A549 (cell line): ENCODE measurements at regions not wholly inside any gene's neighbourhood (a gene's known extent, or its start where the extent isn't known, plus 50 kb on each side); places are given as distances from the start of the nearest gene placed in this dataset.

Experiments used
- TF ChIP-seq, protein P1 (sequence below): fragments of >200 bp; sonication (Bioruptor Twin); formaldehyde crosslinking; IDR thresholded peaks from 3 replicates; pipeline ENCODE4 v1.5.1; 2016
- TF ChIP-seq, protein P2 (sequence below): IDR thresholded peaks from 2 replicates; pipeline ENCODE4 v1.6.1; 2012
- TF ChIP-seq, protein P3 (sequence below): fragments of 200-600 bp; sonication (generic); IDR thresholded peaks from 2 replicates; pipeline ENCODE4 v1.6.1; 2016; ENCODE audit warnings: antibody characterized with exemption, mild to moderate bottlenecking, moderate library complexity

DNA sequence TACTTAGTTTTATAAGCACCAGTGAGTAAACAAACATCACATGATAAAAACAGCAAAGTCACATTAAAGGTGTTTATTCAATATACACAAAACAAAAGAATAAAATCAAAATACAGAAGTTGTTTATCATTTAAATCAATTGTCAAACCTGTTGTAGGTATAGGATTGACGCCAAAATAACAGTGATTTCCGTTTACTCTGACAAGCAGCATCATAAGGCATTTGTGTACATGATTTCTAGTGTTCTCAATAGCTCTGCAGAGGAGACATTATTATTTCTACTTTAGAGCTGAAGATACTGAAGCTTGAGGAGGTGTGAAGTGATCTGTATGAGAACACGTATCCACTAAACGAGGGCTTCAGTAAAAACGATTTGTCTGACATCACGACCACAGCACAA, 171.9 kb downstream of the CCDC59 start:
- TF ChIP-seq, protein P1, sequence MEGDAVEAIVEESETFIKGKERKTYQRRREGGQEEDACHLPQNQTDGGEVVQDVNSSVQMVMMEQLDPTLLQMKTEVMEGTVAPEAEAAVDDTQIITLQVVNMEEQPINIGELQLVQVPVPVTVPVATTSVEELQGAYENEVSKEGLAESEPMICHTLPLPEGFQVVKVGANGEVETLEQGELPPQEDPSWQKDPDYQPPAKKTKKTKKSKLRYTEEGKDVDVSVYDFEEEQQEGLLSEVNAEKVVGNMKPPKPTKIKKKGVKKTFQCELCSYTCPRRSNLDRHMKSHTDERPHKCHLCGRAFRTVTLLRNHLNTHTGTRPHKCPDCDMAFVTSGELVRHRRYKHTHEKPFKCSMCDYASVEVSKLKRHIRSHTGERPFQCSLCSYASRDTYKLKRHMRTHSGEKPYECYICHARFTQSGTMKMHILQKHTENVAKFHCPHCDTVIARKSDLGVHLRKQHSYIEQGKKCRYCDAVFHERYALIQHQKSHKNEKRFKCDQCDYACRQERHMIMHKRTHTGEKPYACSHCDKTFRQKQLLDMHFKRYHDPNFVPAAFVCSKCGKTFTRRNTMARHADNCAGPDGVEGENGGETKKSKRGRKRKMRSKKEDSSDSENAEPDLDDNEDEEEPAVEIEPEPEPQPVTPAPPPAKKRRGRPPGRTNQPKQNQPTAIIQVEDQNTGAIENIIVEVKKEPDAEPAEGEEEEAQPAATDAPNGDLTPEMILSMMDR, result no peak
- TF ChIP-seq, protein P2, sequence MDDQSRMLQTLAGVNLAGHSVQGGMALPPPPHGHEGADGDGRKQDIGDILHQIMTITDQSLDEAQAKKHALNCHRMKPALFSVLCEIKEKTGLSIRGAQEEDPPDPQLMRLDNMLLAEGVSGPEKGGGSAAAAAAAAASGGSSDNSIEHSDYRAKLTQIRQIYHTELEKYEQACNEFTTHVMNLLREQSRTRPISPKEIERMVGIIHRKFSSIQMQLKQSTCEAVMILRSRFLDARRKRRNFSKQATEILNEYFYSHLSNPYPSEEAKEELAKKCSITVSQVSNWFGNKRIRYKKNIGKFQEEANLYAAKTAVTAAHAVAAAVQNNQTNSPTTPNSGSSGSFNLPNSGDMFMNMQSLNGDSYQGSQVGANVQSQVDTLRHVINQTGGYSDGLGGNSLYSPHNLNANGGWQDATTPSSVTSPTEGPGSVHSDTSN, result no peak
- TF ChIP-seq, protein P3, sequence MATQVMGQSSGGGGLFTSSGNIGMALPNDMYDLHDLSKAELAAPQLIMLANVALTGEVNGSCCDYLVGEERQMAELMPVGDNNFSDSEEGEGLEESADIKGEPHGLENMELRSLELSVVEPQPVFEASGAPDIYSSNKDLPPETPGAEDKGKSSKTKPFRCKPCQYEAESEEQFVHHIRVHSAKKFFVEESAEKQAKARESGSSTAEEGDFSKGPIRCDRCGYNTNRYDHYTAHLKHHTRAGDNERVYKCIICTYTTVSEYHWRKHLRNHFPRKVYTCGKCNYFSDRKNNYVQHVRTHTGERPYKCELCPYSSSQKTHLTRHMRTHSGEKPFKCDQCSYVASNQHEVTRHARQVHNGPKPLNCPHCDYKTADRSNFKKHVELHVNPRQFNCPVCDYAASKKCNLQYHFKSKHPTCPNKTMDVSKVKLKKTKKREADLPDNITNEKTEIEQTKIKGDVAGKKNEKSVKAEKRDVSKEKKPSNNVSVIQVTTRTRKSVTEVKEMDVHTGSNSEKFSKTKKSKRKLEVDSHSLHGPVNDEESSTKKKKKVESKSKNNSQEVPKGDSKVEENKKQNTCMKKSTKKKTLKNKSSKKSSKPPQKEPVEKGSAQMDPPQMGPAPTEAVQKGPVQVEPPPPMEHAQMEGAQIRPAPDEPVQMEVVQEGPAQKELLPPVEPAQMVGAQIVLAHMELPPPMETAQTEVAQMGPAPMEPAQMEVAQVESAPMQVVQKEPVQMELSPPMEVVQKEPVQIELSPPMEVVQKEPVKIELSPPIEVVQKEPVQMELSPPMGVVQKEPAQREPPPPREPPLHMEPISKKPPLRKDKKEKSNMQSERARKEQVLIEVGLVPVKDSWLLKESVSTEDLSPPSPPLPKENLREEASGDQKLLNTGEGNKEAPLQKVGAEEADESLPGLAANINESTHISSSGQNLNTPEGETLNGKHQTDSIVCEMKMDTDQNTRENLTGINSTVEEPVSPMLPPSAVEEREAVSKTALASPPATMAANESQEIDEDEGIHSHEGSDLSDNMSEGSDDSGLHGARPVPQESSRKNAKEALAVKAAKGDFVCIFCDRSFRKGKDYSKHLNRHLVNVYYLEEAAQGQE, result no peak
